Suppressor macrophage (primary cell): ENCODE measurements at regions not wholly inside any gene's neighbourhood (a gene's known extent, or its start where the extent isn't known, plus 50 kb on each side); places are given as distances from the start of the nearest gene placed in this dataset.
"Not testable (repeated sequence)": the region's sequence is repeated elsewhere in the genome, so short reads cannot be mapped to it uniquely, and the experiment has no call there.

Experiments
- DNase-seq, 4 experiments: peaks; one replicate each; pipeline ENCODE4 v3.0.0-alpha.2; 2020 to 2022

GRCh38 chr4:79213702-79214101, 112.2 kb downstream of the NAA11 start:
- DNase-seq: no peak

DNA sequence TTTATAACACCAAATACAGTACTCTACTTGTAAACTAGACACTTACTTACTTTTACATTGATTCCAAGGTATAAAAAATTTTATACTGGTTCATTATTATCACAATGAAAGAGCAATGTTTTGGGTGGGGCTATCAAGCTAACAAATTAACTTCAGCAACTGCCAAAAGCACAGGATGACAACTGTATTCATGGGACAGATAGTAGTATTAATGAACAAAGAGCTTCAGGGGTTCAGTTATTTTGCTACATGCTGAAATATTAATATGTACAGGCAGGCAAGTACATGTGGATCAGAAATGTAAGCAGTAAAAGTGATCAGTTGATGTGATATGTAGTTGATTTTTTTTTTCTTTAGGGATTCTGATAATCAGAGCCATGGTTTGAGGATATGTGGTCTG, 112.9 kb downstream of the NAA11 start:
- no peak for DNase-seq

DNA sequence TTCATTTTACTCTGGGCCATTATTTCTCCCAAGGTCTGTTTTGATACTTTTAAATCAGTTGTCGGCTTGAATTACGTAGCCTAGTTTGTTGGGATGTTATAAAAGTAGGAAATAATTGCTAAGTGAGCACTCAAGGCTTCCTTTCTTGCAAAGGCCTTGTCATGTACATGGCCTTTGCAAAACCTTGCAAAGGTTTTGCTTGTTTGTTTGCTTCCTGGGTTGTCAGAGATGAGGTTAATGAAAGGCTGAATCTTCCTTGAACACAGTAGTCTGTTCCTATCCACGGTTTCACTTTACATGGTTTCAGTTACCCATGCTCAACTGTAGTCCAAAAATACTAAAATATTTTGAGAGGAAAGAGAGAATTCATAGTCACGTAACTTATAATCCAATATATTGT, 113.5 kb downstream of the NAA11 start:
- DNase-seq: no peak

DNA sequence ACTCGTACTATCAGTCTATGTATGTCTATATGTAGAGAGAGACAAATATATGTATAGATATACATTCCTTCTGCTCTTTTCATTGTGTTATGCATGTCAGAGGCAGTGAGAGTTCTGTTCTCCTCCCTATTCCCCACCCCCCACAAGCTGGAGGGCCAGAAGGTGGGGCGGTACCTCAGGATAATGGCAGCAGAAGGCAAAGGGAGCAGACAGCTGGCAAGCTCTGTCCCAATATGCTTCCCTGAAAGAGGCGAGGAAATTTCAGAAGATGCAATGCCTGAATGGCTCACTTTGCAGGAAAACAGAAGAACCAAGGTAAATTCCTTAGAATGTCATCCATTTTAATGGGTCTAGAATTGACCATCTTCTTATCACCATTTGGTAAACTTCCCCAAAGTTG, 114.4 kb downstream of the NAA11 start:
- no peak for DNase-seq

GRCh38 chr4:79210636-79211049, 115.2 kb downstream of the NAA11 start:
- DNase-seq: no peak

- peak; percentile 17 to 62 (median 47) for DNase-seq
Observed at GRCh38 chr4:79209822-79210635, 115.8 kb downstream of the NAA11 start.

- DNase-seq: peak in 3 of 4 experiments; percentile 3 to 33 (median 28)
Observed at GRCh38 chr4:79209081-79209480, 116.8 kb downstream of the NAA11 start.

DNA sequence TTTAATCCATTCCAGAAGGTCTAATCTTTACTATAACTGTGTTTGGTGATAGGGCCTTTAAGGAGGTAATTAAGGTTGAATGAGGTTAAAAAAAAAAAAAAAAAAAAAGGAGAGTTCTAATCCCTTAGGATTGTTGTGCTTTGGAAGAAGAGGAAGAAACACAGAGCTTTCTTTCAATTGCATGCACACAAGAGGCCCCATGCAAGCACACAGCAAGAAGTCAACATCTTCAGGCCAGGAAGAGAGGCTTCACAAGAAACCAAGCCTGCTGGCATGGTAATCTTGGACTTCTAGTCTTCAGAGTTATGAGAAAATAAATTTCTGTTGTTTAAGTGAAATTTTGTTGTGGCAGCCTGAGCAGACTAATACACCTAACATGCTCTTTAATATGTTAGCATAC, 118.6 kb downstream of the NAA11 start:
- DNase-seq: no peak

DNA sequence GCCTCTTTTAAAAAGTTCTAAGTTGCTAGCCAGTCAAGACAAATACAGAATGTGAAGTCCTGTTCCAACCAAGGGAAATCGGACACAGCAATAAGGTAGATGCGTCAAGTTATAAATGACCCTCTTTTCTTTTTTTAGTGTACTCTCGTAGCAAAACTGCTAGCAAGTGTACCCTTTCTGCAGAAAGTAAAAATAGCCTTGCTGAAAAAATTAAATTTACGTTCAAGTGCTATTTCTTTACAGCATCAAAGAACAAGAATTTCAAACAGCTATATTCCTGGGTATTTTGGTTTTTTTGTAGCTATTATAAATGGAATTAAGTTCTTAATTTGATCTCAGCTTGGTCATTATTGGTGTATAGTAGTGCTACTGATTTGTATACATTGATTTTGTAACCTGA, 119.2 kb downstream of the NAA11 start:
- DNase-seq: no peak

GRCh38 chr4:79205121-79205520, 120.7 kb downstream of the NAA11 start:
- no peak for DNase-seq

GRCh38 chr4:79201971-79202370, 123.9 kb downstream of the NAA11 start:
- DNase-seq: no peak

- DNase-seq: no peak
Observed at GRCh38 chr4:79199743-79200142, 126.1 kb downstream of the NAA11 start.

DNA sequence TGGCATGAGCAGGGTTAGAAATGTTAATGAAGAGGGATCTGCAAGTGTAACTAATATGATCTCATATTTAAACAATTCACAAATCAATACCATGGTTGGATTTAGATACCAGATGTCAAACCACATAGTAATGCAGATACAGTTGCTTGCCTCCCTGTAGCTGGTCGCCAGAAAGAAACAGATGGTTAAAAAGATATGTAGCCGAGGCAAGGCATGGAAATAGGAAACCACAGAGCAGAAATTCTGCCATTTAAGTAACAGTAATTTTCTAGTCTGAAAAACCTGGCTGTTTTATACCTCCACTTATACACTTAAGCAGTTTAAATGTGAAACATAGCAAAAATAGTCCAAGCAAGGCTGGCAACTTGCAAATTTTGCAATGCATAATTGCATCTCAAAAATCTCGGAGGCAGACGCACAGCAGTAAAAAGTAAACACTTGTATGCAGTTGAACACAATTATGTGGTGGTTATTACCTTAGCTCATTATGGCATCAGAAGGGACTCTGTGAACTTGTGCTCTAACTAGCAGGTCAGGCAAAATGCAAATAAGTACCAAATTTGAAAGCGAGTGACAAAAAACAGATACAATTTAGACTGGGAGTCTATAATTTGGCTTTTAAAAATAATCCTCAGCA, 126.8 kb downstream of the NAA11 start:
- DNase-seq: no peak

DNA sequence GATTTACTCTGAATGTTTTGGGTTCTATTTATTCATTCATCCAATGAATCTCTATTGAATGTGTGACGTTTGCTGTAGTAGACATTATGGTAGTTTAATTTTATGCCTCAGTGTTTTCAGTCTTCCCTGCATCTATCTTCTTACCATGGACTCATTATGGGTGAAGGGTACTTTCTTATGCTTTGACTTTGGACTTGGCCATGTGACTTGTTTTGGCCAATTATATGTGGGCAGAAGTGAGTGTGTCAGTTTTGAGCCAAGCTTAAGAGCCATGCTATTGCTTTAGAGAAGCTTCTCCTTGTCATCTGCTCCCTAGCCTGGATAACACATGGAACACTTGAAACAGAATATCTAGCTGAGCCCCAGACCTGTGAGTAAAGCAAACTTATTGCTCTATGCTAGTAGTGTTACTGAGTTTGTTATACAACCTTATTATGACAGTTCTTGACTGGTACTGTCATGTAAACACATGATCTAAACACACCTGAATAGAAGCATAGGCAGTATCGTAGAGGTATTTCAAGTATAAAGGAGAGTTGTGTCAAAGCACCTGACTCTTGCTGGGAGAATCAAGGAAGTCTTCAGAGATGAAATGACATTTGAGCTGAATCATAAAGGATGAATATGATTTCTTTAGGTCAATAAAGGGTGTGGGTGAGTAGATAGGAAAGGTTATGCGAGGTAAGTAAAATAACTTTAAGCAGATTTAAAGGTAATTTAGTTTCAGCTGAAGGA, 128.4 kb downstream of the NAA11 start:
- no peak for DNase-seq

DNA sequence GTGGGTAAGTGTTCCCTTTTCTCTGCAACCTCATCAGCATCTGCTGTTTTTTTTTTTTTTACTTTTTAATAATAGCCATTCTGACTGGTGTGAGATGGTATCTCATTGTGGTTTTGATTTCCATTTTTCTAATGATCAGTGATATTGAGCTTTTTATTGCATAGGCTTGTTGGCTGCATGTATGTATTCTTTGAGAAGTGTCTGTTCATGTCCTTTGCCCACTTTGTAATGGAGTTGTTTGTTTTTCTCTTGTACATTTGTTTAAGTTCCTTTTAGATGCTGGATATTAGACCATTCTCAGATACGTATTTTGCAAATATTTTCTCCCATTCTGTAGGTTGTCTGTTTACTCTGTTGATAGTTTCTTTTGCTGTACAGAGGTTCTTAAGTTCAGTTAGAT, 134.6 kb downstream of the NAA11 start:
- DNase-seq: not testable (repeated sequence)

DNA sequence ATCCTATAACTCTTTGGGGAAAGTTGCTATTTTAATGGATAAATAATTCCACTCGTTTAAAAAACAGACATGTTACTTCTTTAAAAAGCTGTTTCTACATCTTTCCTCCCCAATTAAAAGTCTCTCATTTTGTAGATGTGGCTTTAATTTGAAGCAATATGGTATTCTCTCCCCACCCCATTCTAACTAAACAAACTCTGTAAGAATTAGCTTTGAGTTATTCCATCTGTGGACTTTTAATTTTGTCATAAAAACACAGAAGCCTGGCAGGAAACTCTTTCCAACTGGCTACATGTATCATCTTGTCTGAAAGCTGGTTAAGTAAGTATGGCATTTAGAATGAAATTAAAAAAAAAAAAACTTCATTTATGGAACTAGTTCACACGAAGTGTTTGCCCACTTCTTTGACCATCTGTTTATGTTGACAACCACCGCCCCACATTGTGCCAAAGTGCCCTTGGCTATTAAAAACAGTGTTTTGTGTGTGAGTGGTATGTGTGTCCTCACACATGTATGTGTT, 140.3 kb downstream of the NAA11 start:
- DNase-seq: no peak

DNA sequence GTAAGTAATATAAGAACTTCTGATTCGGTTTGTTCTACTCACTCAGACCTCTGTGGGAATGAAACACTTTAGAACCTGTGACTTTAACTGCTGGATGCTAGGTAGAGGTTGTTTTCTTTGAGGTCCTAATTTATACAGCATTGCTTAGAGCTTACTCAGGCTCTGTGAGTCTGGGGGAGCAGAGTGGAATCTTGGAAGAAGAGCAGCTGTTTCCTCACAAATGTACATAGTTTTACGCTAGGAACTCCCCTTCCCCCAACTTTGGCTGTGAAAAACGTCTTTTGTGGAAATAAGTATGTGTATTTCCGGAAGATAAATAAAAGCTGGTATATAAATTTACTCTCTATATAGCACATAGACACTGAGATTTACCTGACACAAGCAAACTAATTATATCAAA, 141.4 kb downstream of the NAA11 start:
- DNase-seq: no peak

DNA sequence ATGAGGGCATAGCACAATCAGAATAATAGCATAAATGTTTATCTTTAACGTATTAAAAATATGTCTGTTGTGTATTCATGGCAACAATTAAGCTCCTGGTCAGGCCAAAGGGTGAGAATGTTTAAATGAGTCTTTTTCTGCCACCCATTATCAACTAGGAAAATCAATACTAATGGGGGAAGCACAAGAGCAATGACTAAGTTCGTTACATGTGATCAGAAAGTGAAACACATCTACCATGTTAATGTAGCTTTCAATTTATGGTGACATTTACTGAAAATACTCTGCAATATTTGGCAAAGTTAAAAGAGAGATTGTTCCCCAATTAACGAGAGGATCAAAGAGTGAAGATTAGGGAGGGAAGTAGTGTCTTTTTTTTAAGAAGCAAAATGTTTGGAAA, 143.7 kb downstream of the NAA11 start:
- no peak for DNase-seq

DNA sequence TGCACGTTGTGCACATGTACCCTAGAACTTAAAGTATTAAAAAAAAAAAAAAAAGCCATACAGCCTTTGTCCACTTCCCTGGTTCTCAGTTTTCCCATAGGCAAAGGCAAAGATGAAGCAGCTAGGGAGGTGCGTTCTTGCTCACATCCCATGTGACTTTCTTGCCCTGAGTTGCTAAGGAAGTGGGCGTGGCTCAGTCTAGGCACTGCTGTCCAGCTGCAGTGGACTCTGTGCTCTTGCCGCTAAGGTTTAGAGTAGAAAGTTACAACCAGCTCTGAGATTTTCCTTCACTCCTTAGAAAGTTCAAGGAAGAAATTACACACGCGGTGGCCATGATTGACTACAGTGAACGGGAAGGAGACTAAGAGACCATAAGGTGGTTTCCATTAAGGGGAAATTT, 144.7 kb downstream of the NAA11 start:
- no peak for DNase-seq

GRCh38 chr4:79178760-79179159, 147.1 kb downstream of the NAA11 start:
- DNase-seq: no peak

- no peak for DNase-seq
Observed at GRCh38 chr4:79177388-79177787, 148.5 kb downstream of the NAA11 start.

- no peak for DNase-seq
Observed at GRCh38 chr4:79176351-79176750, 149.5 kb downstream of the NAA11 start.

- no peak for DNase-seq
Observed at GRCh38 chr4:79175716-79176115, 150.1 kb downstream of the NAA11 start.
